HG03558 (cell line): ENCODE measurements at regions not wholly inside any gene's neighbourhood (a gene's known extent, or its start where the extent isn't known, plus 50 kb on each side); places are given as distances from the start of the nearest gene placed in this dataset.
"Not testable (repeated sequence)": the region's sequence is repeated elsewhere in the genome, so short reads cannot be mapped to it uniquely, and the experiment has no call there.

ENCODE experiments used
- ATAC-seq: cut with Tn5 transposase; IDR thresholded peaks from one replicate; pipeline ENCODE4 v1.9.1; 2021; ENCODE audit warnings: moderate number of reproducible peaks; ENCODE audit not compliant: unreplicated experiment; ENCODE audit errors: extremely low read depth

DNA sequence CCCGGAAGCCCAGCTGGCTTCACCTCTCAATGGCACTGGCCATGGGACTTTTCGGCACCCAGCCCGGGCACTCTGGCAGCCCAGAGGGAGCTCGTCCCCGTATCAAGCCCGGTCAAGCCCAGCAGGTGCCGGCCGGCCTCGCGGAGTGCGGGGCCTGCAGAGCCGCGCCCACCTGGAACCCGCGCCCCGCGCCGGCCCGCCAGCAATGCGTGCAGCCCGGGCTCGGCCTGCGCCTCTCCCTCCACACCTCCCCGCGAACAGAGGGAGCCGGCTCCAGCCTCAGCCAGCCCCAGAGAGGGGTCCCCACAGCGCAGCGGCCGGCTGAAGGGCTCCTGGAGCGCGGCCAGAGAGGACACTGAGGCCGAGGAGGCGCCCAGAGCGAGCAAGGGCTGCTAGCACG lies 133.6 kb upstream of the FRG1 start:
- no peak for ATAC-seq

GRCh38 chr4:189809241-189809735 lies 131.4 kb upstream of the FRG1 start:
- ATAC-seq: no peak

- no peak for ATAC-seq
Observed at GRCh38 chr4:189809839-189810238, 130.8 kb upstream of the FRG1 start.

GRCh38 chr4:189810318-189811181 lies 130.1 kb upstream of the FRG1 start:
- ATAC-seq: not testable (repeated sequence)

DNA sequence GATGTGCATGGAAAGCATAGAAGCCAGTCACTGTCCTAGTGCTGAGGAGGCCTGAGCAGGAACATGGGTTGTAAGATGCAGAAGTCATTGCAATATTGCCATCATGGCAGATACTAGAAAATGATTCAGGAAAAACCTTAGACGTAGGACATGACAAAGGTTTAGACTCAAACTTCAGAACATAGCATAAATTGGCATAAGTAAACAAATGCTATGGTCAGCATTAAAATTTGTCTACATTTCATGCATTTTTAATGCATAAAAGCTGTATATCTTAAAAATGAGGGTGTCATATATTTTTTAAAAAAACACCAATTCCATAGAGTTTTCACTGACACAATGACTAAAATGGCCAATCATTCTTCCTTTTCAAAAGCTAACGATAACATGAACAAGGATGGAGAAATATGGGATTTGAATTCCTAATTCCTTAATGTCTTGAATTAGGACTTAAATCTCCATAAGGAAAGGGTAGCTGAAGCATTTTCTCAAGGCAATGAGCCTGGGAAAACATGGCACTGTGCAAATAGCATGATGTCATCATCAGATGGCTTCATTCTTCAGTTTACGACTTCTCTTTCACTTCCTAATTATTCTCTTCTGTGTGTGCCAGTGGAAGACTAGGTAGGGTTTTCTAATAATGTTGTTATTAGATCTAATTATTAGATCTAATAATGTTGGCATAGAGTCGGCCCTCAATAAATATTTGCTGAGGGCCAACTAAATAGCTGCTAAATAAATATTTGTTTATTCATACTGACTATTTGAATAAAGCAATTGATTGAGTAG lies 125.1 kb upstream of the FRG1 start:
- no peak for ATAC-seq

- ATAC-seq: no peak
Observed at GRCh38 chr4:189822326-189822725, 118.3 kb upstream of the FRG1 start.

DNA sequence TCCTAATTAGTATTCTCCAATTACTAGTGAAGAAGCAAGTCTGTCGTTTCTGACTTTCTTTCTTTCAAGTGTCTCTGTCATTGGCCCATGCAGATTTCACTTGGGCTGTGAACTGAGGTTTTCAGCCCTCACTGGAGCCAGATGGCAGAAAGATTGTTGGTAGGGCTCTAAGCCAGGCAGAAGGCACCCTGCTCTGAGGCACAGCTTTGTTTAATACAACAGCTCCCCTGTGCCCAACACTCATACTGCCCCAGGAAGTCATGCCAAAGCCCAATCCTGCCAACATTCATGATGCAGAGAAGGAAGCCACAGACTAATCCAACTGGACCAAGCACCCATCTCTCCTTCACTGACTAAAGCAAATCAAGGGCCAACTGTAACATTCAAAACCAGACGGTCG lies 117.1 kb upstream of the FRG1 start:
- ATAC-seq: no peak

DNA sequence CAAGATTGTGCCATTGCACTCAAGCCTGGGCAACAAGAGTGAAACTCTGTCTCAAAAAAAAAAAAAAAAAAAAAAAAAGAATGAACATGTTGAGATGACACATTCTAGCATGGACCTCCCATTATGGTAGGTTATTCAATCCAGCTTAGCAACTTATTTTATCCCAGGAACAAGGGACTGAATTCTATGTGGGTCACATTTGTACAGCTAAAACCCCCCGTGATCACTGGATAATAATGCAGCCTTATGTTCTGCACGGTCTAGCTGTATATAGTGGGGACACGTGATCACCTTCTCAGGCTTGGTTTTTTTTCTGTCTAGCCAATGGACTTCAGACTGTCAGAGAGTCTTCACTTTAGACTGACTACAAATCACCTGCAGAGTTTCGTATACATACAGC lies 115.2 kb upstream of the FRG1 start:
- ATAC-seq: no peak

GRCh38 chr4:189826657-189827056 lies 114.0 kb upstream of the FRG1 start:
- ATAC-seq: no peak

DNA sequence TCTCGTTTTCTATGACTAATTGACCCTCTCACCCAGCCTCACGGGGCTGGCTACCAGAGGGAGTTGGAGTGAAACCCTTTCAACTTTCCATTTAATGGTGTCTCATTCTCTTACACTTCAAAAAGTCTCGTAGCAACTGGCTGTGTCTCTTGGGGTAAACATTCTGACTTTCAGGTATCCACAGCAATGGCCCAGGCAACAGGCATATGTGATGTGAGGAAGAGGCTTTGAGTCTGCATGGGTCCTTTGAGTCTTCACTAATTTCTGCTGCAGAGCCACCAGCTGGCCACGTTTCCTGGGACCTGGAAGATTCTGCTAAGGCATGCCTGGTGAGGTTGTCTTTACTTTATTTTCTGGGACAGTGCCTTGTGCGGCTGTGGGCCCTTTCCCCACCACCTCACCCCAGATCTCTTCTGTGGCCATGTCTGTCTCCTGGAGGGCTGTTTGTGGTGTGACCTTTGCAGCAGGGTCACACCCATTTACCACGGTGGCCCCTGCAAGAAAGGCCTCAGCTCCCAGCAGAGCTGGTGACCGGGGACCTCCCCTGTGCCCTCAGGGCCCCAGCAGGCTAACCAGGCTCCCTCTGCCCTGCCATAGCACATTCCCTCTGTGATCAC lies 112.5 kb upstream of the FRG1 start:
- ATAC-seq: no peak

DNA sequence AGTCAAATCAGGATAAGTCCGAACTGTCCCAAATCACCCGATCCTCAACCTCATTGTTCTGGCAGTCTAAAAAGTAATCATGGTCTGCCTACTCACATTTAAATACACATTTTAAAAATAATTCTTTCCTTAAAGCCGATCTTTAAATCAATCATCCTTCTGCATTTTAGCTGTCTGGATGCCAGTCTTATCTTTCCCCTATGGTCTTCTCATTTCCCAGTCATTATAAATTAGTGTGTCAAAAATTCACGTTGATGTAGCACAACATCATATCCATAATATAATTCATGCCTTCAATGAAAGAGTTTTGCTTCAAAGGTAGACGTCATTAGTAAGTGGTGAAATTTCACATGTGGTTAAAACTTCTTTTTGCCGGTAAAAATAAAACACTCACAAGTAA lies 108.1 kb upstream of the FRG1 start:
- no peak for ATAC-seq

- no peak for ATAC-seq
Observed at GRCh38 chr4:189834616-189835015, 106.1 kb upstream of the FRG1 start.

DNA sequence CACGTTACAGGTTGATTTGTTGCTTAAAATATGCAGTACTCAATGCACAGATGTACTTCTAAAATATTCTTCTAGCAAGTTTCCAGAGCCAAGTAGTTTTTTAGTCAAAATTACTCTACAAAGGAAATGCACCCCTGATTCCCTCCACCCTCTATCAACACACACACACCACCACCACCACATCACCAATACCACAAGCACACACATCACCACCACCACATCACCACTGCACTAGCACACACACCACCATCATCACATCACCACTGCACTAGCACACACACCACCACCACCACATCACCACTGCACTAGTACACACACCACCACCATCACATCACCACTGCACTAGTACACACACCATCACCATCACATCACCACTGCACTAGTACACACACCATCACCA lies 105.2 kb upstream of the FRG1 start:
- no peak for ATAC-seq

- ATAC-seq: no peak
Observed at GRCh38 chr4:189837471-189837870, 103.2 kb upstream of the FRG1 start.

GRCh38 chr4:189838821-189839497 lies 101.7 kb upstream of the FRG1 start:
- ATAC-seq: no peak

DNA sequence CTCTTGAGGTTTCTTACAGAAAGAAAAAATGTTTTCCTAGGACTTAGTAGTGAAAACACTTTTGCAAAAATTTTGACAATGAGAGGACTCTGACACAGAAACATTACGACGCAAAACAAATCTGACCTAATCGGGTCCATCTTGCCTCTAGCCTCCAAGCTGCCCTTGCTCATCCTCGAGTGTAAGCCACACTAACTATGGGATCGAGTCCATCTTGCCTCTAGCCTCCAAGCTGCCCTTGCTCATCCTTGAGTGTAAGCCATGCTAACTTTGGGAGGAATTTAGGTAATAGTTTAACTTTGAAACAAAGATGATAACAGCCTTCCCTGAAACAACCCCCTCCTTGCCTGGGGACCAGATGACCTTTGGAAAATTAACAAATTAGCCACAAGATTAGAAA lies 100.3 kb upstream of the FRG1 start:
- no peak for ATAC-seq

- no peak for ATAC-seq
Observed at GRCh38 chr4:189843413-189844009, 97.2 kb upstream of the FRG1 start.

- ATAC-seq: no peak
Observed at GRCh38 chr4:189845145-189845846, 95.4 kb upstream of the FRG1 start.

- ATAC-seq: not testable (repeated sequence)
Observed at GRCh38 chr4:189846094-189846493, 94.6 kb upstream of the FRG1 start.
